Keratinocyte (primary cell): ENCODE measurements at regions not wholly inside any gene's neighbourhood (a gene's known extent, or its start where the extent isn't known, plus 50 kb on each side); places are given as distances from the start of the nearest gene placed in this dataset.

Experiments used
- DNase-seq: peaks from one replicate; pipeline ENCODE4 v3.0.0-alpha.2; 2011; ENCODE audit warnings: low read depth, missing footprints, low spot score
- FAIRE-seq: peaks from 2 replicates; lab custom pipeline; 2011; peaks lifted over from hg19 to GRCh38; lab: Jason Lieb, UNC
- H2AFZ ChIP-seq: 2 replicates; pipeline ENCODE4 v1.6.0; 2012; ENCODE audit warnings: low read length, control low read depth, inconsistent platforms; ENCODE audit not compliant: control insufficient read depth
- H3K27ac ChIP-seq: 2 replicates; pipeline ENCODE4 v1.5.1; 2011; ENCODE audit warnings: low read length; ENCODE audit not compliant: control insufficient read depth, insufficient read depth
- H3K27me3 ChIP-seq: 3 replicates; pipeline ENCODE4 v1.6.0; 2011; ENCODE audit warnings: low read length; ENCODE audit not compliant: control insufficient read depth, insufficient read depth; ENCODE audit errors: extremely low read depth
- H3K36me3 ChIP-seq, 2 experiments: 2 replicates in 1 of 2; 3 replicates in 1 of 2; pipeline ENCODE4 v1.5.1; 2011; ENCODE audit warnings: low read length in 2 of 2, mild to moderate bottlenecking in 1 of 2; ENCODE audit not compliant: control insufficient read depth in 2 of 2, insufficient read depth in 2 of 2; ENCODE audit errors: extremely low read depth in 1 of 2
- H3K4me1 ChIP-seq: 3 replicates; pipeline ENCODE4 v1.5.1; 2011; ENCODE audit warnings: low read length; ENCODE audit not compliant: control insufficient read depth, insufficient read depth; ENCODE audit errors: extremely low read depth
- H3K4me2 ChIP-seq: 3 replicates; pipeline ENCODE4 v1.6.0; 2011; ENCODE audit warnings: low read depth, low read length; ENCODE audit not compliant: control insufficient read depth, insufficient read depth; ENCODE audit errors: extremely low read depth
- H3K4me3 ChIP-seq, 3 experiments: fragments of 200-600 bp in 1 of 3; sonication (generic) in 1 of 3; 2 replicates in 2 of 3; 3 replicates in 1 of 3; pipeline ENCODE4 v1.5.1; 2011 to 2016; ENCODE audit warnings: low read length in 3 of 3, mild to moderate bottlenecking in 3 of 3, control low read depth in 2 of 3, inconsistent platforms in 1 of 3, low read depth in 1 of 3, mixed read lengths in 1 of 3, mixed run types in 1 of 3, moderate library complexity in 1 of 3; ENCODE audit not compliant: control insufficient read depth in 2 of 3, insufficient read depth in 2 of 3; ENCODE audit errors: extremely low read depth in 1 of 3
- H3K79me2 ChIP-seq: 2 replicates; pipeline ENCODE4 v1.6.0; 2012; ENCODE audit warnings: low read length; ENCODE audit not compliant: control insufficient read depth, insufficient read depth
- H3K9ac ChIP-seq: 3 replicates; pipeline ENCODE4 v1.6.0; 2011; ENCODE audit warnings: low read length; ENCODE audit not compliant: control insufficient read depth, insufficient read depth; ENCODE audit errors: extremely low read depth
- H3K9me1 ChIP-seq: 3 replicates; pipeline ENCODE4 v1.6.0; 2011; ENCODE audit warnings: low read length; ENCODE audit not compliant: control insufficient read depth, insufficient read depth; ENCODE audit errors: extremely low read depth
- H3K9me3 ChIP-seq: 2 replicates; pipeline ENCODE4 v1.5.1; 2012; ENCODE audit warnings: low read depth, low read length; ENCODE audit not compliant: control insufficient read depth
- H4K20me1 ChIP-seq: 3 replicates; pipeline ENCODE4 v1.6.0; 2011; ENCODE audit warnings: low read length; ENCODE audit not compliant: control insufficient read depth, insufficient read depth; ENCODE audit errors: extremely low read depth
- EZH2 ChIP-seq: IDR thresholded peaks from one replicate; pipeline ENCODE4 v1.6.1; 2012; ENCODE audit warnings: inconsistent platforms, mild to moderate bottlenecking, low read length, moderate library complexity
- dilution Hi-C: fragments of 300-500 bp; cut with MboI; formaldehyde crosslinking; loops from one replicate; pipeline ENCODE4 v1.7.0; 2020; ENCODE audit warnings: low sequenced_read_pairs; ENCODE audit not compliant: extremely low pct_ligation_motif_present
- TF ChIP-seq, protein P1 (sequence below), 3 experiments: IDR thresholded peaks in 1 of 3; conservative IDR thresholded peaks in 1 of 3; optimal IDR thresholded peaks in 1 of 3; 2 replicates in 2 of 3; 3 replicates in 1 of 3; pipeline versions ENCODE3 to v1.5.1; 2011; ENCODE audit warnings: low read length in 3 of 3, mild to moderate bottlenecking in 3 of 3, moderate library complexity in 2 of 3, control low read depth in 1 of 3, inconsistent platforms in 1 of 3; ENCODE audit not compliant: insufficient read depth in 2 of 3; ENCODE audit errors: extremely low read depth in 1 of 3

- FAIRE-seq = no peak
- H3K4me2 ChIP-seq = no peak overlapping the region
- H3K27me3 ChIP-seq = no peaks in the 10 kb centered on the region
- H3K79me2 ChIP-seq = no peaks in the 10 kb centered on the region
- no peak overlapping the region for H3K27ac ChIP-seq
- dilution Hi-C loops = no loop called here
- no peaks in the 10 kb centered on the region for H4K20me1 ChIP-seq
- H3K36me3 ChIP-seq = no peaks in the 10 kb centered on the region
- no peak for TF ChIP-seq EZH2
- TF ChIP-seq, protein P1, sequence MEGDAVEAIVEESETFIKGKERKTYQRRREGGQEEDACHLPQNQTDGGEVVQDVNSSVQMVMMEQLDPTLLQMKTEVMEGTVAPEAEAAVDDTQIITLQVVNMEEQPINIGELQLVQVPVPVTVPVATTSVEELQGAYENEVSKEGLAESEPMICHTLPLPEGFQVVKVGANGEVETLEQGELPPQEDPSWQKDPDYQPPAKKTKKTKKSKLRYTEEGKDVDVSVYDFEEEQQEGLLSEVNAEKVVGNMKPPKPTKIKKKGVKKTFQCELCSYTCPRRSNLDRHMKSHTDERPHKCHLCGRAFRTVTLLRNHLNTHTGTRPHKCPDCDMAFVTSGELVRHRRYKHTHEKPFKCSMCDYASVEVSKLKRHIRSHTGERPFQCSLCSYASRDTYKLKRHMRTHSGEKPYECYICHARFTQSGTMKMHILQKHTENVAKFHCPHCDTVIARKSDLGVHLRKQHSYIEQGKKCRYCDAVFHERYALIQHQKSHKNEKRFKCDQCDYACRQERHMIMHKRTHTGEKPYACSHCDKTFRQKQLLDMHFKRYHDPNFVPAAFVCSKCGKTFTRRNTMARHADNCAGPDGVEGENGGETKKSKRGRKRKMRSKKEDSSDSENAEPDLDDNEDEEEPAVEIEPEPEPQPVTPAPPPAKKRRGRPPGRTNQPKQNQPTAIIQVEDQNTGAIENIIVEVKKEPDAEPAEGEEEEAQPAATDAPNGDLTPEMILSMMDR (optimal IDR thresholded peaks at IDR 0.05 in 1 of 3, IDR thresholded peaks at IDR 0.05 in 1 of 3, conservative IDR thresholded peaks at IDR 0.05 in 1 of 3; ENCODE audit: extremely low read depth in 1 of 3, insufficient read depth in 2 of 3, low read length in 3 of 3) = no peak
- H3K4me1 ChIP-seq = no peaks in the 10 kb centered on the region
- H3K9ac ChIP-seq = no peak overlapping the region
- H3K9me1 ChIP-seq = no peaks in the 10 kb centered on the region
- DNase-seq = no peak
- H2AFZ ChIP-seq = no peak overlapping the region
- H3K4me3 ChIP-seq = no peak overlapping the region
- H3K9me3 ChIP-seq = no peaks in the 10 kb centered on the region
Observed at GRCh38 chr11:116100016-116100415, 595.8 kb upstream of the CADM1 start.

DNA sequence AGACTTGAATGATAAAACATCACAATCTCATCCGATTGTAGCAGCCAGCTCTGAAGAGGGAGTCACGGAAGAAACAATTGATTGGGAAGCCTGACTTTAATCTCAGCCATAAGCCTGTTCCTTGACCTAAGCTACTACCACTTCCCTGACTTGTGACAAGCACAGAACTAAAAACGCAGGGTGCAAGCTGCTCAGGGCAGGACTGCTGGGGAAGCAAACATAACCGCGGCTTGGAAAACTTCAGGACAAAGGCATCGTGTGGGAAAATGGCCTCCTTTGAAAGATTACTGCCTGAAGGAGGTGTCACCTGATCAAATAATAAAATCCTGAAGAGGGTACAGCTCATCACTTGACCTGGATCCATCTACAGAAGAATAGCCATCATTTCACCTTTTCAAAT, 595.3 kb upstream of the CADM1 start:
- no peaks in the 10 kb centered on the region for H3K4me1 ChIP-seq
- H3K9me3 ChIP-seq = no peaks in the 10 kb centered on the region
- no peak for FAIRE-seq
- no peaks in the 10 kb centered on the region for H3K36me3 ChIP-seq
- no peak overlapping the region for H3K9ac ChIP-seq
- no peaks in the 10 kb centered on the region for H4K20me1 ChIP-seq
- H3K4me2 ChIP-seq = no peak overlapping the region
- no peak overlapping the region for H2AFZ ChIP-seq
- TF ChIP-seq, protein P1 (optimal IDR thresholded peaks at IDR 0.05 in 1 of 3, IDR thresholded peaks at IDR 0.05 in 1 of 3, conservative IDR thresholded peaks at IDR 0.05 in 1 of 3; ENCODE audit: extremely low read depth in 1 of 3, insufficient read depth in 2 of 3, low read length in 3 of 3) = no peak
- TF ChIP-seq EZH2 = no peak
- no peak overlapping the region for H3K4me3 ChIP-seq
- no peaks in the 10 kb centered on the region for H3K79me2 ChIP-seq
- H3K27me3 ChIP-seq = no peaks in the 10 kb centered on the region
- H3K27ac ChIP-seq = no peak overlapping the region
- DNase-seq = no peak
- H3K9me1 ChIP-seq = no peaks in the 10 kb centered on the region
- dilution Hi-C loops = no loop called here
